WERI-Rb-1 (cell line): ENCODE measurements at regions not wholly inside any gene's neighbourhood (a gene's known extent, or its start where the extent isn't known, plus 50 kb on each side); places are given as distances from the start of the nearest gene placed in this dataset.

Experiments
- DNase-seq: peaks from one replicate; pipeline ENCODE4 v3.0.0-alpha.2; 2020
- H3K27ac ChIP-seq: fragments of 250-450 bp; sonication (Bioruptor Pico); 2 replicates; pipeline ENCODE4 v1.5.1; 2020; ENCODE audit warnings: mild to moderate bottlenecking, moderate library complexity
- H3K27me3 ChIP-seq: fragments of 250-450 bp; sonication (Bioruptor Pico); 2 replicates; pipeline ENCODE4 v1.5.1; 2021; ENCODE audit warnings: mild to moderate bottlenecking, low read depth, moderate library complexity; ENCODE audit not compliant: insufficient read depth, severe bottlenecking
- H3K36me3 ChIP-seq: fragments of 250-450 bp; sonication (Bioruptor Pico); 2 replicates; pipeline ENCODE4 v1.5.1; 2020; ENCODE audit warnings: mild to moderate bottlenecking, moderate library complexity
- H3K4me3 ChIP-seq: 2 replicates; pipeline ENCODE4 v1.5.1; 2011; ENCODE audit warnings: low read depth, mild to moderate bottlenecking, control low read depth, low read length
- H3K9me3 ChIP-seq: fragments of 250-450 bp; sonication (Bioruptor Pico); 2 replicates; pipeline ENCODE4 v1.5.1; 2021; ENCODE audit warnings: mild to moderate bottlenecking, moderate library complexity; ENCODE audit not compliant: severe bottlenecking
- TF ChIP-seq, protein P1 (sequence below): IDR thresholded peaks from 2 replicates; pipeline ENCODE4 v1.5.1; 2011; ENCODE audit warnings: low read depth, mild to moderate bottlenecking, control low read depth, inconsistent platforms, low read length

DNA sequence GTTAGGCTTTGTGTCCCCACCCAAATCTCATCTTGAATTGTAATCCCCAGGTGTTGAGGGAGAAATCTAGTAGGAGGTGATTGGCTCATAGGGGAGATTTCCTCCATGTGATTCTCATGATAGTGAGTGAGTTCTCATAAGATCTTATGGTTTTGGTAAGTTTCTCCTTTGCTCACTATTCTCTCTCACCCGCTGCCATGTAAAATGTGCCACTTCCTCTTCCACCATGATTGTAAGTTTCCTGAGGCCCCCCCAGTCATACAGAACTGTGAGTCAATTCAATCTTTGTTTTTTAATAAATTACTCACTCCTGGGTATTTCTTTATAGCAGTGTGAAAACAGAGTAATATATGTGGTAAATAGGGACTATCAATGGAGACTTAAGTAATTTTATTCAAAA is 434.5 kb upstream of the OLFM3 start:
- no peaks in the 10 kb centered on the region for H3K36me3 ChIP-seq
- no peak overlapping the region for H3K4me3 ChIP-seq
- no peak overlapping the region for H3K27ac ChIP-seq
- peaks cover 3% of the 10 kb centered on the region for H3K9me3 ChIP-seq
- peaks cover 3% of the 10 kb centered on the region for H3K27me3 ChIP-seq
- DNase-seq = no peak
- TF ChIP-seq, protein P1, sequence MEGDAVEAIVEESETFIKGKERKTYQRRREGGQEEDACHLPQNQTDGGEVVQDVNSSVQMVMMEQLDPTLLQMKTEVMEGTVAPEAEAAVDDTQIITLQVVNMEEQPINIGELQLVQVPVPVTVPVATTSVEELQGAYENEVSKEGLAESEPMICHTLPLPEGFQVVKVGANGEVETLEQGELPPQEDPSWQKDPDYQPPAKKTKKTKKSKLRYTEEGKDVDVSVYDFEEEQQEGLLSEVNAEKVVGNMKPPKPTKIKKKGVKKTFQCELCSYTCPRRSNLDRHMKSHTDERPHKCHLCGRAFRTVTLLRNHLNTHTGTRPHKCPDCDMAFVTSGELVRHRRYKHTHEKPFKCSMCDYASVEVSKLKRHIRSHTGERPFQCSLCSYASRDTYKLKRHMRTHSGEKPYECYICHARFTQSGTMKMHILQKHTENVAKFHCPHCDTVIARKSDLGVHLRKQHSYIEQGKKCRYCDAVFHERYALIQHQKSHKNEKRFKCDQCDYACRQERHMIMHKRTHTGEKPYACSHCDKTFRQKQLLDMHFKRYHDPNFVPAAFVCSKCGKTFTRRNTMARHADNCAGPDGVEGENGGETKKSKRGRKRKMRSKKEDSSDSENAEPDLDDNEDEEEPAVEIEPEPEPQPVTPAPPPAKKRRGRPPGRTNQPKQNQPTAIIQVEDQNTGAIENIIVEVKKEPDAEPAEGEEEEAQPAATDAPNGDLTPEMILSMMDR = no peak

DNA sequence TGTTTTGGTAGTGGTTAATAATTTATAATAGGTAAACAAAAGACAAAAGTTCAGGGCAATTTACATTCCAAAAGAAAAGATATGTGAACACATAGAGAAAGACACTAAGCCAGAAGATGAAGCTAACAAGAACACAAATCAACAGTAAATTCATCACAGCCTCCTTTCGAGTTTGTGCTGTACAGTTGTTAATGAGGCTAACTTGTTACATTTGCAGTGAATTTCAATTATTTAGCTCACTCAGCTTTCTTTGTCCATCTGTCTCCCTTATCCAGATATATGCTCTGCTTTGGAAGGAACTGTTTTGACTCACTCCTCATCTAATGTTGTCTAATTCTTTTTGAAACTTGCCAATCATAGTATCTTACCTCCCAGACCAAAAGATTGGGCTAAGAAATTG is 423.3 kb upstream of the OLFM3 start:
- Histone ChIP-seq H3K36me3 (no peaks in the 10 kb centered on the region), H3K9me3 (no peaks in the 10 kb centered on the region), H3K4me3 (no peak overlapping the region), H3K27me3 (peaks cover under 1% of the 10 kb centered on the region), H3K27ac (no peak overlapping the region)
- DNase-seq = no peak
- TF ChIP-seq, protein P1 = no peak
